UCSD-AML1 (cell line): ENCODE measurements at regions not wholly inside any gene's neighbourhood (a gene's known extent, or its start where the extent isn't known, plus 50 kb on each side); places are given as distances from the start of the nearest gene placed in this dataset.
"Not testable (repeated sequence)": the region's sequence is repeated elsewhere in the genome, so short reads cannot be mapped to it uniquely, and the experiment has no call there.

Source experiments
- DNase-seq: peaks from one replicate; lab custom pipeline; 2025; ENCODE audit not compliant: unreplicated experiment; lab: John Stamatoyannopoulos, UW

- DNase-seq = peak; percentile 6
Measured at GRCh38 chr4:33746979-33747378, 2497.3 kb downstream of the ARAP2 start.

- no peak for DNase-seq
Measured at GRCh38 chr4:33751050-33751449, 2493.3 kb downstream of the ARAP2 start.

GRCh38 chr4:33772582-33772981 is 2471.7 kb downstream of the ARAP2 start:
- no peak for DNase-seq

DNA sequence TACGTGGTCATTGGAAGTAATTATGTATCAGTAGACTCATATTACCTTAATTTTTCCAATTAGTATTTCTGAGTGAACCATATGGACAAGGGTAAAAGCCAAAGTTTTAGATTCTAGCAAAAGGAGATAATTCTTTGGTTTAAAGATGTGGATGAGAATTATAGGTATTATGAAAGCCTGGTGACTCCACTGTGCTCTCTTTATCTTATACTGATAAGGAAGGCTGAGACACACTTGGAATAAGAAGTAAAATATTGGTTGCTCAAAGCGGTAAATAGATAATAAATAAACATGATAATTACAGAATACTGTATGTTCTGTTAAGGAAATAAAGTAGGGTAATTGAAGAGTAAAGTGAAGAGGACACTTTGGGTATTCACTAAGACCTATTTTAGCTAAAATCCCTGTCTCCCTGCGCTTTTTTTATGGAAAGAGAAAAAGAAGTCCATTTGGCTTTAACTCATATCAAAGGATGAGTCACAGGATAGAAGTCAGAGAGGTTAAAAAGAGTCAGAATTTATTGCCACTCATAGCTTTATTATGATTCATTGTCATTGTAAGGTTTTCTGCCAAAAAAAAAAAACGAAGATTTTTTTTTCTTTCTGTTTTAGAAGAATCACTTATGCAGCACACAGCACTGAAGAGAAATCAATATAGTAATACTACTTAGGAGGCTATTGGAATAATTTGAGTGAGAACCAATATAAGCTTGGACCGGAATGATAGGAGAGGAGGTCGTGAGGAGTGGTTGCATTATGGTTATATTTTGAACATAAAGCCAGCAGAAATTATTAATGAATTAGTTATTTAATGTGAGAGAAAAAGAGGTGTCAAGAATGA is 2463.1 kb downstream of the ARAP2 start:
- no peak for DNase-seq

DNA sequence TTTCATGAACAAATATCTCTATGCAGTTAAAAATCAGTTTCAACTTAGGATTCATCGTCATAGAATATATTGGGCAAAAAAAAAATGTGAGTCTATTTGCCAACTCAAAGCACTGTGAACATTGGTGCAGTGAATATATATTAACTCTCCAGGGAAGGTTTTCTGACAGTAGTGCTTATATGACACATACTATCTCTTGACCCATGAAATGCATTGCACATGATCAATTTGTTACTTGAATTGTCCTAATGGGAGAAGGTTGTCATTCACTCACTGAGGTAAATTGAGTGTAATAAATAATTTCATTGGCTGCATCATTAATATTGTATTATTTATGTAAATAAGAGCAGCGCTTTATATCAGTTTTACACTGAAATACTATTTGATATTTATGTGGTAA is 2458.5 kb downstream of the ARAP2 start:
- no peak for DNase-seq

DNA sequence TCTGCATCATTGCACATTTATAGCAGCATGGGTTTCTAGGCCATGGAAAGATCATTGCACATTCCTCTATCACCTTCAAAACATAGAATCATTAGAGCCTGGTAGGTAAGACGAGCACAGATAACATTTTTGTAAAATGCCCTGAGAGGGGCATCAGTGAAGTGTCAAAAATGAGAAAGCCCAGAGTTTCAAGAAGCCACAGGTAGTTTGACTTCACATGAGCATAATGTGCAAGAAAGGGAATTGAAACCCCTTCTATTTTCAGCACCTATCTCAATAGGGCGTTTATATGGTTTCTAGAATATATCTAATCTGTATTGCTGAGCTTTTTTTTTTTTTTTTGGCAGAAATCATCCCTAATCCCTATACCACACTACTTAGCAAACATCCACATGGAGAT is 2441.7 kb downstream of the ARAP2 start:
- no peak for DNase-seq

DNA sequence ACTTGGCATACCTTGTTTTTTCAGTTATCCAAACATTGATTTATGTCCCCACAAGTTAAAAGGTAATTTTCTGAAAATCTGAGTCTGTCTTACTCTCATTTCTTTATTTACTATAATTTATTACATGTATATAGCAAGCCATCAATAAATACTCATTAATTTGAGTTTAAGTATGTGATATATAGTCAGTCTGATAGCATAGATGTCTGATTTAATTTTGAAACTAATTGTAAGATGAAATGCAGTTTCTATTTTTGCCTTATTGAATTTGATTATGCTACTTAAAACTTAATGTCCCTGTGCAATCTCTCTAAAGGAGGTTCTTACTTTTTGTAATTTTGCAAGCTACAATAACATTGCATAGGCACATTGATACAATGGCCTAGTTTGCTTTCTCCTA is 2418.6 kb downstream of the ARAP2 start:
- DNase-seq = no peak

DNA sequence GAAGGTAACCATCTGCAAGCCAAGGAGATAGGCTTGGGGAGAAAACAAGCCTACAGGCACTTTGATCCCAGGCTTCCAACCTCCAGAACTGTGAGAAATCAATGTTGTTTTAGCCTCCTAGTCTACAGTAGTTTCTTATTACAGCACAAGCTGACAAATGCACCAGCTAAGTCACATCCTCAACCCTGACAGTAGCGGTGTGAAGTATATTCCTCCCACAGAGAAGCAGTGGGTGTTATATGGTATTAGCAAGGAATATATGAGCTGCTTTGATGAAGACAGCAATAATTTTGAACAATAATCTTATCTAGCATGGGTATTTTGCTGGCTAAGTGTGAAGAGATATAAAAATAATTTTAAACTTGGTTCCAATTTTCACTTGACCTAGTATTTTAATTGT is 2415.0 kb downstream of the ARAP2 start:
- DNase-seq = not testable (repeated sequence)

DNA sequence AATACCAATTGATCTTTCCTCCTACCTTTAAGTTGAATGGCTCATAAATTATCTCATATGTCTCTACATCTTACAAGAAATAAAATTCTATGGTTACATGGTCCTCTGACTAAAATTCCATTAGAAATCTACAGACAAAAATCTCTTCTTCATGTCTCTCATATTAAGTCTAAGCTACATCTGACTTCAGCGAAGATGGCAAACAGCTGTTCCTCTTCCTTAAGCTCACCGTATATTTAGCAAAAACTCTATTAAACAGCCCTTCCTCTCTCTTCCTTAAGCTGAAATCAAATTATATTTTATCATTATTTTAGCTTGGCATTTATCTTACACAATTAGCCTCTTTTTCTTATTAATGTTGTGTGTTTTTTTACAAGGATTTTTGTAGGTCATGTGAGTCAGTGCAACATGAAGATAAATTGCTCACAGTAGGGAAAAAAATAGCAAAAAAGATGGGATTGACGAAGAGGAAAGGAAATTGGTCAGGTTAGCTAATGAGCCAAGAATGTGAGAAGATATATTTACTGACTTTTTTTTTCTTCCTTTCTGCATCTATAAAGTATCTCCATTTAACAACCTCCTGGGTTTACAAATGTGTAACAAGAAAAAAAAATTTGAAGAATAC is 2412.8 kb downstream of the ARAP2 start:
- no peak for DNase-seq

GRCh38 chr4:33835764-33836163 is 2408.6 kb downstream of the ARAP2 start:
- not testable (repeated sequence) for DNase-seq

GRCh38 chr4:33837043-33837838 is 2407.1 kb downstream of the ARAP2 start:
- DNase-seq = no peak

GRCh38 chr4:33841120-33841519 is 2403.2 kb downstream of the ARAP2 start:
- DNase-seq = no peak

DNA sequence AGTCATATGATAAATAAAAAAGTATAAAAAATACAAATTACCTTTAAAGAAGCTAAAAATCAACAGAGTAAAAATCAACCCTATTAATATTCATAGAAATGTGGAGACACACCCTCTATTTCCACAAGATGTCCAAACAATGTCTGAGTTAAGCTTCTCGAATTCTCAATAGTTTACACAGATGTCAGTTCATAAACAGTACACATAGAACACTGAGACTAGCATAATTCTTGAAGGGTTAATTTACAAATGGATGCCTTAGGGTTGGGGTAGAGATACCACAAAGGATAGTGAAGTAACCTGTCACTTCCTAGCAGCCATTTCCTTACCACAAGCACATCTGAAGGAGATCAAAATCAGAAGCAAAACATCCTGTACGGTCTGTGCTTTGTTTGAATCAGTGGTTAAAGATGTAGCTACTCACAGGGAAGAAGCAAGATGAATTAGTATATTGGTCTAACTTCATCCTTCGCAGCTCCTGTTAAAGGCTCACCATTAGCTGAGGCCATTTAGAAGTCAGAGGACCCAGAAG is 2393.9 kb downstream of the ARAP2 start:
- DNase-seq = no peak

GRCh38 chr4:33853670-33854069 is 2390.6 kb downstream of the ARAP2 start:
- DNase-seq = not testable (repeated sequence)

DNA sequence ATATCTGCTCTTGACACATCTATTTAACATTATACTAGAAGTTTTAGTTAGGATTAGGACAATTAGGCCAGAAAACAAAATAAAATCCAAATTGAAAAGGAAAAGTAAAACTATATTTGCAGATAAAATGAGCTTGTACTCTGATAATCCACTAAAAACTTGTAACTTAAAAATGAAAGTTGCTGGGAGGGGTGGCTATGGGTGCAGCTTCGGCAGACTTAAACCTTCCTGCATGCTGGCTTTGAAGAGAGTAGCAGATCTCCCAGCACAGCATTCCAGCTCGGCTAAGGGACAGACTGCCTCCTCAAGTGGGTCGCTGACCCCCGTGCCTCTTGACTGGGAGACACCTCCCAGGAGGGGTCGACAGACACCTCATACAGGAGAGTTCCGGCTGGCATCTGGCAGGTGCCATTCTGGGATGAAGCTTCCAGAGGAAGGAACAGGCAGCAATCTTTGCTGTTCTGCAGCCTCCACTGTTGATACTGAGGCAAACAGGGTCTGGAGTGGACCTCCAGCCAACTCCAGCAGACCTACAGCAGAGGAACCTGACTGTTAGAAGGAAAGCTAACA is 2379.9 kb downstream of the ARAP2 start:
- DNase-seq = no peak

DNA sequence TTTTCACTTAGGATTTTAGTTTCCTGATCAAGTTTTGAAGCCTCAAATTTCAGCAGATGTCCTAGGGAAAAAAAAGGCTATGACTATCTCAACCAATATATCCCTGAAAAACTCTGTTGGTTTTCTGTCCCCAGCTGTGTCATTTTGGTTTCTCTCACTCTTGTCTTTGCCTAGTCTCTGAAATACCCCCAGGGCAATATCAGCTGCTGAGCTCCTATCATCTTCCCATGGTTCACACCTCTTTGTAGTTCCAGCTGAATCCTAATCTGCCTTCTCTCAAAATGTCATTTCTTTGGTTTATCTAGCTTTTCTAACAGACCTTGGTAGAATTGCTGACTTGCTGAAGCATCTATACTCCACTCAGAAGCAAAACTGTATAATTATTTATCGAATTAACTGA is 2370.5 kb downstream of the ARAP2 start:
- DNase-seq = no peak

GRCh38 chr4:33878710-33879109 is 2365.6 kb downstream of the ARAP2 start:
- DNase-seq = no peak

GRCh38 chr4:33881176-33881575 is 2363.1 kb downstream of the ARAP2 start:
- no peak for DNase-seq

DNA sequence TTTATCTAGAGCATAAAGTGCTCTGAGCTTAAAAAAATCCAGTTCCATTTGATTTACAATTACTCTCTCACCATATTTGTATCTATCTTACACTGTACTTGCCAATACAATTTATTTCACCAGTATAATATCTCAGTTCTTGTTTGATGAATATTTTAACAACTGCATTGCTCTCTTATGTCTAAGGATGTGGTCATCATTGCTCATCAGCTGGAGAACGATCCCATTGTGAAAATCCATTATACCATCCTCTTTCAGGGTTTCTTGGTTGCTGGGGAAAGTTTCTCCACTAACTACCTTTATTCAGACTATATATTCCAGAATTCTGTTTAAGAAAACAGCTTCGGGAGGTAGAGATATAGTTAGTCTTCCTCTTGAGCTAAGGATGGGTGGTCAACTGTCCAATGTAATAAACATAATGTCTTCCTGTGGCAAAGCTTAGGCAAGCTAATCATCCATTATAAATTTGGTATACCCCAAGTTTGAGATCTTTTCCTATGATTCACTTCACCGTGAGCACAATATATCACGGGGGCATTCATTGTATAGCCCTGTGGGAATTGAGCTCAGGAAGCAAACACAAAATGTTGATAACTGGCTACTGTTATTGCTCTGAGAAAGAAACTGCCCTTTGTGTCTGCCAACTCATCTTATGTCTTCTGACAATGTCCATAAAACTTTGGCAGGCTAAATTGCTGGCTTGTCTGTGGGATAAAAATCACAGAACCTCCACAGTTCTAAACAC is 2361.9 kb downstream of the ARAP2 start:
- DNase-seq = no peak

DNA sequence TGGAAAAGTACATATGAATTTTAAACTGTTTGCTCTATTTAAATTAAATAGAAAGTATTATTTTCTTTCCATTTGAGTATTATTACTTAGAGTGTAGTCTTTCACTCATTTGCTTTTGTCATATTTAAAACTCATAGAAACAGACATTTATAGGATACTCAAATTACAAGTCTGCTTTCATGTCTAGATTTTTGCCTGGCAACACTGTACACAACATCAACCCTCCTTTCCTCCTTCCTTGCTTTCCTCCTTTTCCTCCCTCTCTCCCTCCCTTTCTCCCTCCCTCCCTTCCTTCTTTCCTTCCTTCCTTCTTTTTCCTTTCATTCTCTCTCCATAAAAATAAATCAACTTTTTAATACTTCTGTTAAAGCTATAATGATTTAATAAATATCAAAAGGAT is 2361.2 kb downstream of the ARAP2 start:
- DNase-seq = no peak

GRCh38 chr4:33886356-33886755 is 2358.0 kb downstream of the ARAP2 start:
- no peak for DNase-seq
